GM23248 (cell line): ENCODE measurements at regions not wholly inside any gene's neighbourhood (a gene's known extent, or its start where the extent isn't known, plus 50 kb on each side); places are given as distances from the start of the nearest gene placed in this dataset.

Source experiments
- DNase-seq: peaks from one replicate; pipeline ENCODE4 v3.0.0-alpha.2; 2015
- H2AFZ ChIP-seq: fragments of 200-600 bp; sonication (generic); 2 replicates; pipeline ENCODE4 v1.6.1; 2016; ENCODE audit warnings: antibody characterized with exemption
- H3F3A ChIP-seq: fragments of 200-600 bp; sonication (generic); 2 replicates; pipeline ENCODE4 v1.6.1; 2016; ENCODE audit warnings: mild to moderate bottlenecking, antibody characterized with exemption, mixed run types; ENCODE audit not compliant: insufficient read depth
- H3K27ac ChIP-seq: fragments of 200-600 bp; sonication (generic); 2 replicates; pipeline ENCODE4 v1.5.1; 2016; ENCODE audit warnings: mild to moderate bottlenecking
- H3K27me3 ChIP-seq: fragments of 200-600 bp; sonication (generic); replicated peaks from 2 replicates; pipeline ENCODE4 v1.6.1; 2016; ENCODE audit warnings: mild to moderate bottlenecking; ENCODE audit not compliant: insufficient read depth
- H3K36me3 ChIP-seq: fragments of 200-600 bp; sonication (generic); 2 replicates; pipeline ENCODE4 v1.6.1; 2016; ENCODE audit warnings: low read depth, mild to moderate bottlenecking
- H3K4me1 ChIP-seq: fragments of 200-600 bp; sonication (generic); 2 replicates; pipeline ENCODE4 v1.6.1; 2016; ENCODE audit warnings: mild to moderate bottlenecking; ENCODE audit not compliant: insufficient read depth
- H3K4me2 ChIP-seq: fragments of 200-600 bp; sonication (generic); one replicate; pipeline ENCODE4 v1.6.1; 2016; ENCODE audit warnings: mild to moderate bottlenecking; ENCODE audit not compliant: unreplicated experiment
- H3K4me3 ChIP-seq: fragments of 200-600 bp; sonication (generic); 2 replicates; pipeline ENCODE4 v1.5.1; 2016; ENCODE audit warnings: mild to moderate bottlenecking
- H3K79me2 ChIP-seq: fragments of 200-600 bp; sonication (generic); 2 replicates; pipeline ENCODE4 v1.6.1; 2016; ENCODE audit warnings: mild to moderate bottlenecking; ENCODE audit not compliant: insufficient read depth
- H3K9ac ChIP-seq: fragments of 200-600 bp; sonication (generic); 2 replicates; pipeline ENCODE4 v1.6.1; 2016; ENCODE audit warnings: mild to moderate bottlenecking
- H3K9me2 ChIP-seq: fragments of 200-600 bp; sonication (generic); 2 replicates; pipeline ENCODE4 v1.6.1; 2016; ENCODE audit warnings: mixed run types, mild to moderate bottlenecking, moderate library complexity; ENCODE audit not compliant: insufficient read depth
- H3K9me3 ChIP-seq: fragments of 200-600 bp; sonication (generic); one replicate; pipeline ENCODE4 v1.6.1; 2017; ENCODE audit warnings: low read depth
- H4K20me1 ChIP-seq: fragments of 200-600 bp; sonication (generic); 2 replicates; pipeline ENCODE4 v1.6.0; 2016; ENCODE audit not compliant: insufficient read depth
- EZH2 ChIP-seq: fragments of 200-600 bp; sonication (generic); IDR thresholded peaks from 2 replicates; pipeline ENCODE4 v1.6.1; 2018; ENCODE audit warnings: antibody characterized with exemption, mild to moderate bottlenecking; ENCODE audit not compliant: insufficient read depth, poor library complexity, severe bottlenecking
- EZH2phosphoT487 ChIP-seq: fragments of 200-600 bp; sonication (generic); IDR thresholded peaks from 2 replicates; pipeline ENCODE4 v1.6.1; 2018; ENCODE audit warnings: antibody characterized with exemption, moderate library complexity, mild to moderate bottlenecking, low read depth; ENCODE audit not compliant: insufficient read depth
- WGBS, 2 experiments: methylation state at CpG; one replicate each; pipeline ENCODE4 v1.1.6; 2015 to 2017; ENCODE audit warnings: low lambda C conversion rate in 2 of 2, low coverage in 1 of 2; ENCODE audit errors: missing lambda C conversion rate in 2 of 2; 5-methylcytosine and 5-hydroxymethylcytosine counted together
- in situ Hi-C: fragments of 300-500 bp; cut with MboI; formaldehyde crosslinking; loops from 2 replicates; pipeline ENCODE4 v1.15.0; 2020

DNA sequence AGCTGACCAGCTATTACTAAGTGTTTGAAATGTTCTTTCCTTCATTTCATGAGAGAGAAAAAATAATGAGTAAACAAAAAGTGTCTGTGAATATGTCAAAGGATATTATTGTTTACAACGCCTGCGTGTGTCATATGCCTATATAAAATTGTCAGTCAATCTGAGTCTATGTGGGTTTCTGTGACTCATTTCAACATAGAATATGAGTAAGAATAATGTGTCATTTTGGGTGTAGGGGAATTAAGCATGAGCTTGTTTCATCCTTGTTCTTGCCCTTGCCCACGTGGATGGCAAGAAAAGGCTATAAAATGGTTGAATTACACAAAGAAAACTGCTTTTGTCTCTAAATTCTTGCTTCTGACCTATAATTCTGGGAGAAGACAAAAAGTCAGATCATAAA lies 466.0 kb downstream of the PTH2R start:
- no peak overlapping the region for H3K9ac ChIP-seq
- H3K4me1 ChIP-seq = no peaks in the 10 kb centered on the region
- H2AFZ ChIP-seq = no peak overlapping the region
- H3K4me3 ChIP-seq = no peak overlapping the region
- in situ Hi-C loops = no loop called here
- TF ChIP-seq EZH2 = no peak
- TF ChIP-seq EZH2phosphoT487 = no peak
- H3K27me3 ChIP-seq = no peaks in the 10 kb centered on the region
- no peaks in the 10 kb centered on the region for H3K9me3 ChIP-seq
- no peaks in the 10 kb centered on the region for H4K20me1 ChIP-seq
- 51 to 53% methylated on average over 3 of the region's 3 CpGs for WGBS, 2 experiments
- H3K36me3 ChIP-seq = no peaks in the 10 kb centered on the region
- H3K4me2 ChIP-seq = no peak overlapping the region
- no peaks in the 10 kb centered on the region for H3F3A ChIP-seq
- no peak for DNase-seq
- no peaks in the 10 kb centered on the region for H3K79me2 ChIP-seq
- no peaks in the 10 kb centered on the region for H3K9me2 ChIP-seq
- no peak overlapping the region for H3K27ac ChIP-seq

DNA sequence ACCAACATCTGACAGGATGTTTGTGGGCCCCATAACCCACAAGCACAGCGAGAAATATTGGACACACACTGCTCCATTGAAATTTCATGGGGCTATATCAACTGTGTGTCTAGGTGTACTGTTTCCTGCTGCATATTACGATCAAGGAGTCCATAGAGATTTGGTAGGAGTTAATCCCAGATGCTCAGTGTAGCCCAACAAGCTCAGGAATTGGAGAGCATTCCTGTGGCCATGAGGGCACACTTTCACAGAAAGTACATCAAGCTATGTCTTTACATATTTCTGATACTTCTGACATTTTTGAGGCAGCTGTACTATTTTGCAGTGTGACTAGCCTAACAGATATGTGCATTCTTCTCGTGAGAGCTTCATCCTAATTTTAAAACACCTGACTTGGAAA lies 473.1 kb downstream of the PTH2R start:
- Histone ChIP-seq H3F3A (no peaks in the 10 kb centered on the region), H3K36me3 (no peaks in the 10 kb centered on the region), H3K27ac (no peak overlapping the region), H3K9ac (no peak overlapping the region), H4K20me1 (no peaks in the 10 kb centered on the region), H3K4me3 (no peak overlapping the region), H3K27me3 (no peaks in the 10 kb centered on the region), H3K79me2 (no peaks in the 10 kb centered on the region), H3K9me2 (no peaks in the 10 kb centered on the region), H3K9me3 (no peaks in the 10 kb centered on the region), H2AFZ (no peak overlapping the region), H3K4me1 (no peaks in the 10 kb centered on the region), H3K4me2 (no peak overlapping the region)
- 11 to 14% methylated on average over 3 of the region's 3 CpGs for WGBS, 2 experiments
- no peak for DNase-seq
- in situ Hi-C loops = no loop called here
- TF ChIP-seq EZH2phosphoT487 (no peak), EZH2 (no peak)

GRCh38 chr2:208880171-208880570 lies 473.6 kb downstream of the PTH2R start:
- H3K9me3 ChIP-seq = no peaks in the 10 kb centered on the region
- no peak overlapping the region for H3K9ac ChIP-seq
- no peak overlapping the region for H3K27ac ChIP-seq
- H3F3A ChIP-seq = no peaks in the 10 kb centered on the region
- no peaks in the 10 kb centered on the region for H3K27me3 ChIP-seq
- in situ Hi-C loops = no loop called here
- H3K4me3 ChIP-seq = no peak overlapping the region
- no peaks in the 10 kb centered on the region for H3K79me2 ChIP-seq
- H3K4me1 ChIP-seq = no peaks in the 10 kb centered on the region
- H3K4me2 ChIP-seq = no peak overlapping the region
- H4K20me1 ChIP-seq = no peaks in the 10 kb centered on the region
- H3K9me2 ChIP-seq = no peaks in the 10 kb centered on the region
- H3K36me3 ChIP-seq = no peaks in the 10 kb centered on the region
- H2AFZ ChIP-seq = no peak overlapping the region
- 9 to 10% methylated on average over 4 of the region's 4 CpGs for WGBS, 2 experiments
- no peak for DNase-seq
- TF ChIP-seq EZH2phosphoT487 (no peak), EZH2 (no peak)

- H3K79me2 ChIP-seq = no peaks in the 10 kb centered on the region
- no peaks in the 10 kb centered on the region for H4K20me1 ChIP-seq
- H3K9me2 ChIP-seq = no peaks in the 10 kb centered on the region
- in situ Hi-C loops = no loop called here
- TF ChIP-seq EZH2 (no peak), EZH2phosphoT487 (no peak)
- H3K27me3 ChIP-seq = no peaks in the 10 kb centered on the region
- DNase-seq = no peak
- H3K4me1 ChIP-seq = no peaks in the 10 kb centered on the region
- no peaks in the 10 kb centered on the region for H3F3A ChIP-seq
- H3K9me3 ChIP-seq = no peaks in the 10 kb centered on the region
- H3K27ac ChIP-seq = no peak overlapping the region
- H3K4me2 ChIP-seq = no peak overlapping the region
- no peak overlapping the region for H3K9ac ChIP-seq
- H2AFZ ChIP-seq = no peak overlapping the region
- H3K36me3 ChIP-seq = no peaks in the 10 kb centered on the region
- H3K4me3 ChIP-seq = no peak overlapping the region
- WGBS, 2 experiments = 9 to 19% methylated on average over 2 of the region's 2 CpGs
Measured at GRCh38 chr2:208890486-208890885, 483.9 kb downstream of the PTH2R start.

DNA sequence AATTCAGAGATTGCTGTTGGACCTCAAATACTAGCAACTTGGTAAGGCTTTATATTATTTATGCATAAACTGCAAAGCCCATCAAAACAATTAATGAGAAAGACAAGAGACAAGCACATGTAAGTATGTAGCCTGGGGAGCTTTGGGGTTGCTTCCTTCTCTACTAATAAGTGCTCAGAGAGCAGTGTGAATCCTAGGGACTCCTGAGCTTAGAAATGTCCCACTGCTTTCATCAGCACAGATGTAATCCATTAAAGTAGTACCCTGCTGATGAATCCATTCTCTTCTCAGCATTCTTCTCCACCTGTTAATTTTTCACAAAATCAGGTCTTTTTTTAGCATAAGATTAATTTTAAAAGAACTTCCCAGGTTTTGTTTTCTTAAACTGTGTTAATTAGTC lies 485.6 kb downstream of the PTH2R start:
- H4K20me1 ChIP-seq = no peaks in the 10 kb centered on the region
- H3K9ac ChIP-seq = no peak overlapping the region
- no peak overlapping the region for H3K27ac ChIP-seq
- no peaks in the 10 kb centered on the region for H3F3A ChIP-seq
- no peaks in the 10 kb centered on the region for H3K4me1 ChIP-seq
- no peak overlapping the region for H2AFZ ChIP-seq
- H3K9me2 ChIP-seq = no peaks in the 10 kb centered on the region
- H3K27me3 ChIP-seq = no peaks in the 10 kb centered on the region
- TF ChIP-seq EZH2phosphoT487 (no peak), EZH2 (no peak)
- no peak overlapping the region for H3K4me3 ChIP-seq
- in situ Hi-C loops = no loop called here
- no peak for DNase-seq
- no peak overlapping the region for H3K4me2 ChIP-seq
- no peaks in the 10 kb centered on the region for H3K79me2 ChIP-seq
- H3K9me3 ChIP-seq = no peaks in the 10 kb centered on the region
- H3K36me3 ChIP-seq = no peaks in the 10 kb centered on the region
